Vagina (tissue), 2 donors: ENCODE measurements at regions not wholly inside any gene's neighbourhood (a gene's known extent, or its start where the extent isn't known, plus 50 kb on each side); places are given as distances from the start of the nearest gene placed in this dataset.
"Not testable (repeated sequence)": the region's sequence is repeated elsewhere in the genome, so short reads cannot be mapped to it uniquely, and the experiment has no call there.

Experiments used
- DNase-seq, 2 donors: peaks; one replicate each; pipeline ENCODE4 v3.0.0-alpha.2; 2017; ENCODE audit errors: extremely low spot score in 2 of 2
- H3K27ac ChIP-seq: fragments of 200-600 bp; sonication (generic); one replicate; pipeline ENCODE4 v1.5.1; 2019
- H3K27me3 ChIP-seq: fragments of 200-600 bp; sonication (generic); one replicate; pipeline ENCODE4 v1.5.1; 2019
- H3K36me3 ChIP-seq, 2 donors: fragments of 200-600 bp; sonication (generic); one replicate each; pipeline ENCODE4 v1.5.1; 2017 to 2019
- H3K4me1 ChIP-seq: fragments of 200-600 bp; sonication (generic); one replicate; pipeline ENCODE4 v1.5.1; 2019
- H3K4me3 ChIP-seq, 2 donors: fragments of 200-600 bp; sonication (generic); 1 replicate in 1 of 2; 2 replicates in 1 of 2; pipeline ENCODE4 v1.5.1; 2016 to 2019
- H3K9me3 ChIP-seq: fragments of 200-600 bp; sonication (generic); one replicate; pipeline ENCODE4 v1.5.1; 2019
- CTCF ChIP-seq, 3 experiments: fragments of 450-650 bp in 2 of 3; fragments of 200-600 bp in 1 of 3; sonication (generic) in 1 of 3; IDR thresholded peaks; one replicate each; pipeline ENCODE4 v1.5.1; 2017 to 2019; ENCODE audit warnings: antibody characterized with exemption in 3 of 3, mild to moderate bottlenecking in 2 of 3, moderate library complexity in 2 of 3
- POLR2A ChIP-seq, 2 donors: fragments of 450-650 bp; IDR thresholded peaks; one replicate each; pipeline ENCODE4 v1.6.1; 2017; ENCODE audit warnings: antibody characterized with exemption in 2 of 2, mild to moderate bottlenecking in 2 of 2, moderate library complexity in 2 of 2
- POLR2AphosphoS5 ChIP-seq, 2 donors: sonication (generic); formaldehyde crosslinking; IDR thresholded peaks; one replicate each; pipeline ENCODE4 v1.9.0; 2017; ENCODE audit warnings: antibody characterized with exemption in 2 of 2, mild to moderate bottlenecking in 2 of 2, low read depth in 1 of 2; ENCODE audit not compliant: insufficient read depth in 1 of 2
- intact Hi-C: fragments of 100-400 bp; cut with DNase I; formaldehyde crosslinking; loops from one replicate; pipeline ENCODE4 v1.15.1; 2023

DNA sequence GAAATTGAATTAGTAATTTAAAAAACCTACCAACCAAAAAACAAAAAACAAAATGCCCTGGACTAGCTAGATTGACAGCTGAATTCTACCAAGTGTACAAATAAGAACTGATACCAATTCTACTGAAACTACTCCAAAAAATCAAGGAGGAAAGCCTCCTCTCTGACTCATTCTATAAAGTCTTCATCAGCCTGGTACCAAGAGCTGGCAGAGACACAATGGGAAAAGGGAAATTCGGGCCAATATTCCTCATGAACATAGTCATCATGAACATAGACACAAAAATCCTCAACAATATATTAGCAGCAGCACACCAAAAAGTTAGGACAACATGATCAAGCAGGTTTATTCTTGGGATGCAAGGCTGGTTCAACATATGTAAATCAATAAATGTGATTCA is 2667.7 kb upstream of the PCDH20 start:
- no peak overlapping the region for H3K4me3 ChIP-seq

DNA sequence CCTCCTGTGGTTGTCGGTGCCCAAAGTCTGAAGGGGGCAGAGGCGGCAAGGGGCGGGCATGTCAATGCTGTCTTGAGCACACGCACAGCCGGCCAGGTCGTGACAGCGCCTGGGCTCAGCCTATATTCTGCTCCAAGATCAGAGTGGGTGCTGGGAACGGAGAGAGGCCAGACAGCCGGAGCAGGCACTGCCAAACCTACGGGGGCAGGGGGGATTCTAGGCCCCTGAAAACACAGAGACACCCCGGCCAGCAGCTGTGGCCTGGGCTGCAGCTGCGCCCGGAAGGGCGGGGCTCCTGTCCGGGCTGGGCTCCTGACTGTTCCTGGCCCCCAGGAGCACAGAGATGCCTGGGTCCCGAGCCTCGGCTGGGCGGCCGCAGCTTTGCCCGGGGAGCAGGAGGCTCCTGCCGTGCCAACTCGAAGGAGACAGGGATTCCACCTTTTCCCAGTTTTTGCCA is 2662.9 kb upstream of the PCDH20 start:
- H3K36me3 ChIP-seq: no peaks in the 10 kb centered on the region
- no peaks in the 10 kb centered on the region for H3K9me3 ChIP-seq
- H3K4me1 ChIP-seq: no peaks in the 10 kb centered on the region
- DNase-seq: no peak
- H3K4me3 ChIP-seq: no peak overlapping the region
- H3K27me3 ChIP-seq: no peaks in the 10 kb centered on the region
- TF ChIP-seq POLR2AphosphoS5 (IDR thresholded peaks at IDR 0.05; ENCODE audit: insufficient read depth in 1 of 2, low read depth in 1 of 2) (no peak), CTCF (IDR thresholded peaks at IDR 0.05) (no peak), POLR2A (IDR thresholded peaks at IDR 0.05) (no peak)
- intact Hi-C loops: no loop called here
- no peak overlapping the region for H3K27ac ChIP-seq

More for the DNA sequence above, 2667.7 kb upstream of the PCDH20 start:
- DNase-seq: no peak
- Histone ChIP-seq H3K27me3 (no peaks in the 10 kb centered on the region), H3K36me3 (no peaks in the 10 kb centered on the region), H3K27ac (no peak overlapping the region), H3K4me1 (no peaks in the 10 kb centered on the region), H3K9me3 (no peaks in the 10 kb centered on the region)
- intact Hi-C loops: no loop called here
- TF ChIP-seq POLR2A (IDR thresholded peaks at IDR 0.05) (no peak), POLR2AphosphoS5 (IDR thresholded peaks at IDR 0.05; ENCODE audit: insufficient read depth in 1 of 2, low read depth in 1 of 2) (no peak), CTCF (IDR thresholded peaks at IDR 0.05) (no peak)

- Histone ChIP-seq H3K4me1 (no peaks in the 10 kb centered on the region), H3K4me3 (no peak overlapping the region), H3K27ac (no peak overlapping the region), H3K27me3 (no peaks in the 10 kb centered on the region), H3K9me3 (no peaks in the 10 kb centered on the region), H3K36me3 (no peaks in the 10 kb centered on the region)
- intact Hi-C loops: no loop called here
- TF ChIP-seq POLR2A (IDR thresholded peaks at IDR 0.05) (no peak), CTCF (IDR thresholded peaks at IDR 0.05) (no peak), POLR2AphosphoS5 (IDR thresholded peaks at IDR 0.05; ENCODE audit: insufficient read depth in 1 of 2, low read depth in 1 of 2) (no peak)
- no peak for DNase-seq
Measured at GRCh38 chr13:64078025-64078424, 2662.4 kb upstream of the PCDH20 start.

GRCh38 chr13:64077132-64077835 is 2661.6 kb upstream of the PCDH20 start:
- intact Hi-C loops, H3K4me1 ChIP-seq, H3K9me3 ChIP-seq, H3K27ac ChIP-seq, H3K4me3 ChIP-seq, H3K27me3 ChIP-seq, DNase-seq, H3K36me3 ChIP-seq: not testable (repeated sequence)

DNA sequence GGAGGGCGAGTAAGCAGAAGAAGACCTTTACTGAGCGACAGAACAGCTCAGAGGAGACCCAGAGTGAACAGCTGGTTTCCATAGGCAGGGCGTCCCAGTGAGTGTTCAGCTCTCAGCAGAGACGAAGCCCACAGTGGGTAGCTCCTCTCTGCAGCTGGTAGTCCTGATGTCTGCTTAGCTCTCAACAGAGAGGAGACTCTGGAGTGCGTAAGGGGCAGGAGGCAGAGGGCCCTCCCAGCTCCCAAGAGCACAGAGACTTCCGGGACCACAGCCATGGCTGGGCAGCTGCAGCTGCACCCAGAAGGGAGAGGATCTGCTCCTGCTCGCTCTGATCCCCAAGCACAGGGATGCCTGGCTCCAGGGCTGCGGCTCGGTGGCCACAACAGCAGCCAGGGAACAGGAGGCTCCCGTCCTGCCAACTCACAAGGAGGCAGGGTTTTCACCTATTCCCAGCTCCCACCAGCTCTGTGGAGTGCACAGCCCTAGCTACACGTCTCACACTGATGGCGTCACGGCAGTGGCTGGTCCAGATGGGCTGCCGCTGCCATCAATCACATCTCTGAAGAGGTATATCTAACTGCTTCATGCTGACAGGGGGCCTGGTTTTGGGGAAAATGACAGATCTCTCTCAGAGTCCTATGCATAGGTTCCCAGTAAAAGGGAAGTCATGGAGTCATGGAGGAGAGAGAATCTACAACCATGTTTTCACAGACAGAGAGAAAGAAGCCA is 2660.1 kb upstream of the PCDH20 start:
- Histone ChIP-seq H3K4me3 (no peak overlapping the region), H3K4me1 (no peaks in the 10 kb centered on the region), H3K27ac (no peak overlapping the region), H3K36me3 (no peaks in the 10 kb centered on the region), H3K27me3 (no peaks in the 10 kb centered on the region), H3K9me3 (no peaks in the 10 kb centered on the region)
- TF ChIP-seq POLR2A (IDR thresholded peaks at IDR 0.05): no peak
- TF ChIP-seq POLR2AphosphoS5 (IDR thresholded peaks at IDR 0.05; ENCODE audit: insufficient read depth in 1 of 2, low read depth in 1 of 2): no peak
- TF ChIP-seq CTCF (IDR thresholded peaks at IDR 0.05): no peak
- intact Hi-C loops: no loop called here
- no peak for DNase-seq
